K562 (cell line): ENCODE measurements at regions not wholly inside any gene's neighbourhood (a gene's known extent, or its start where the extent isn't known, plus 50 kb on each side); places are given as distances from the start of the nearest gene placed in this dataset.
A peak's percentile ranks its signal among the peaks of the same experiment; 100 is the strongest.

Experiments used
- ATAC-seq: fragments of 200-7000 bp; cut with Tn5 transposase; 3 replicates; pipeline ENCODE4 v1.9.1; 2020; ENCODE audit warnings: moderate library complexity
- BruUV-seq: library from RNA; stranded (reverse); fragments of 400-500 nt; replicated peaks from 2 replicates; lab custom pipeline; 2021; lab: Mats Ljungman, UMichigan
- CTCF ChIA-PET: fragments of 300-600 bp; formaldehyde crosslinking; extraction: SDS; loops from one replicate; lab custom pipeline; 2021; ENCODE audit warnings: low intra/inter-chr PET ratio; lab: Yijun Ruan, JAX
- POLR2A ChIA-PET: fragments of 300-600, 350-650 bp; sonication (Branson Sonifier 250); formaldehyde crosslinking; extraction: SDS; loops from one replicate; lab custom pipeline; 2021; ENCODE audit warnings: antibody characterized with exemption, inconsistent platforms; lab: Yijun Ruan, JAX
- DNase-seq, 4 experiments: peaks; one replicate each; pipeline versions ENCODE4 v3.0.0 to v3.0.0-alpha.2; 2011 to 2018; ENCODE audit warnings: low spot score in 3 of 4, mixed read lengths in 3 of 4; ENCODE audit errors: extremely low read depth in 1 of 4
- FAIRE-seq: peaks from 2 replicates; lab custom pipeline; 2011; peaks lifted over from hg19 to GRCh38; lab: Jason Lieb, UNC
- H2AFZ ChIP-seq: 2 replicates; pipeline ENCODE4 v1.6.0; 2011; ENCODE audit warnings: low read depth, low read length, control low read depth, inconsistent platforms
- H3K27ac ChIP-seq: fragments of 200-600 bp; 3 replicates; pipeline ENCODE4 v1.8.0; 2011; ENCODE audit warnings: low read depth, mild to moderate bottlenecking, control low read depth, inconsistent platforms, low read length, moderate library complexity, mixed read lengths; ENCODE audit errors: extremely low read depth
- H3K27me3 ChIP-seq, 2 experiments: fragments of 300-600 bp in 1 of 2; 2 replicates in 1 of 2; 3 replicates in 1 of 2; pipeline versions ENCODE4 v1.6.0 to v1.8.0; 2011; ENCODE audit warnings: inconsistent platforms in 2 of 2, low read length in 2 of 2, mild to moderate bottlenecking in 1 of 2, mixed read lengths in 1 of 2, moderate library complexity in 1 of 2; ENCODE audit not compliant: control insufficient read depth in 2 of 2, insufficient read depth in 2 of 2
- H3K36me3 ChIP-seq: fragments of 300-600 bp; 3 replicates; pipeline ENCODE4 v1.8.0; 2011; ENCODE audit warnings: mild to moderate bottlenecking, low read length, inconsistent platforms; ENCODE audit not compliant: control insufficient read depth, insufficient read depth
- H3K4me1 ChIP-seq, 2 experiments: fragments of 200-600 bp in 1 of 2; replicated peaks in 1 of 2; 2 replicates in 1 of 2; 3 replicates in 1 of 2; pipeline versions ENCODE4 v1.5.1 to v1.8.0; 2011; ENCODE audit warnings: inconsistent platforms in 2 of 2, low read length in 2 of 2, mild to moderate bottlenecking in 1 of 2, mixed read lengths in 1 of 2, moderate library complexity in 1 of 2; ENCODE audit not compliant: control insufficient read depth in 2 of 2, insufficient read depth in 2 of 2
- H3K4me2 ChIP-seq: 2 replicates; pipeline ENCODE4 v1.6.1; 2011; ENCODE audit warnings: low read length, control low read depth, inconsistent platforms, mixed read lengths; ENCODE audit not compliant: insufficient read depth
- H3K4me3 ChIP-seq: fragments of 200-600 bp; sonication (generic), shearing (Covaris generic); 2 replicates; pipeline ENCODE4 v1.5.1; 2016; ENCODE audit warnings: control low read depth, inconsistent platforms
- H3K79me2 ChIP-seq: fragments of 200-600 bp; 3 replicates; pipeline ENCODE4 v1.8.0; 2011; ENCODE audit warnings: low read length, inconsistent platforms; ENCODE audit not compliant: control insufficient read depth, insufficient read depth
- H3K9ac ChIP-seq, 2 experiments: 2 replicates each; pipeline versions ENCODE4 v1.6.0 to v1.6.1; 2011; ENCODE audit warnings: low read depth in 2 of 2, low read length in 2 of 2, control low read depth in 1 of 2, inconsistent platforms in 1 of 2, mild to moderate bottlenecking in 1 of 2, mixed read lengths in 1 of 2; ENCODE audit not compliant: insufficient read depth in 1 of 2
- H3K9me1 ChIP-seq: one replicate; pipeline ENCODE4 v1.6.0; 2011; ENCODE audit warnings: inconsistent platforms, mild to moderate bottlenecking, low read length, moderate library complexity; ENCODE audit not compliant: control insufficient read depth, insufficient read depth
- H3K9me3 ChIP-seq: replicated peaks from 2 replicates; pipeline ENCODE4 v1.5.1; 2011; ENCODE audit warnings: low read depth, low read length, inconsistent platforms; ENCODE audit not compliant: control insufficient read depth, insufficient read depth
- H4K20me1 ChIP-seq: replicated peaks from 2 replicates; pipeline ENCODE4 v1.6.1; 2011; ENCODE audit warnings: low read length, inconsistent platforms, mixed read lengths; ENCODE audit not compliant: control insufficient read depth, insufficient read depth
- MGA ChIP-seq: fragments of 450-650 bp; IDR thresholded peaks from 2 replicates; pipeline ENCODE4 v1.6.1; 2016; ENCODE audit warnings: mild to moderate bottlenecking, moderate library complexity
- SMARCE1 ChIP-seq: fragments of 450-650 bp; IDR thresholded peaks from 2 replicates; pipeline ENCODE4 v1.7.1; 2016; ENCODE audit warnings: mild to moderate bottlenecking
- WGBS: fragments of 100-300 bp; shearing (Covaris generic); methylation state at CpG from one replicate; pipeline ENCODE4 v1.1.6; 2016; ENCODE audit warnings: low coverage, mixed read lengths; ENCODE audit not compliant: insufficient coverage; ENCODE audit errors: missing lambda C conversion rate; 5-methylcytosine and 5-hydroxymethylcytosine counted together
- in situ Hi-C: fragments of 300-500 bp; cut with MboI; formaldehyde crosslinking; loops from 4 replicates; pipeline ENCODE4 v1.15.0; 2018; ENCODE audit warnings: inconsistent platforms, mixed read lengths
- intact Hi-C: fragments of 100-400 bp; cut with micrococcal nuclease; formaldehyde crosslinking; loops from 2 replicates; pipeline ENCODE4 v1.14.2; 2022

- no peaks in the 10 kb centered on the region for H3K79me2 ChIP-seq
- no peak overlapping the region for H3K9ac ChIP-seq
- H3K9me1 ChIP-seq = no peaks in the 10 kb centered on the region
- no peaks in the 10 kb centered on the region for H3K9me3 ChIP-seq
- H3K4me3 ChIP-seq = no peak overlapping the region
- FAIRE-seq = no peak
- POLR2A ChIA-PET = interaction anchor here (1.1 to 1.4 kb wide), 3 partner anchors 8 to 59 kb away, joined by 3 to 5 read pairs (median 4); no protein-coding TSS in a partner anchor
- no peaks in the 10 kb centered on the region for H3K27me3 ChIP-seq
- no peak overlapping the region for H3K4me2 ChIP-seq
- 66% methylated on average over 3 of the region's 3 CpGs for WGBS
- BruUV-seq = no TSS peak
- in situ Hi-C loops = no loop called here
- peak; percentile 24; the same call in 1 of the 3 replicates for ATAC-seq
- no peak for TF ChIP-seq SMARCE1
- TF ChIP-seq MGA = 0 out of 2 replicates have a peak, but pooled peaks have one; percentile 17
- H3K27ac ChIP-seq = no peak overlapping the region
- no peak for DNase-seq
- H3K4me1 ChIP-seq = peaks cover 10 to 29% of the 10 kb centered on the region in 2 experiments; a peak in 4 of 5 replicates
- H4K20me1 ChIP-seq = no peaks in the 10 kb centered on the region
- CTCF ChIA-PET = no interaction called here
- intact Hi-C loops = no loop called here
- H2AFZ ChIP-seq = peak overlapping the region; percentile 32
- no peaks in the 10 kb centered on the region for H3K36me3 ChIP-seq
Observed at GRCh38 chr6:14717307-14717706, 528.6 kb upstream of the JARID2 start.
